Hematopoietic multipotent progenitor cell treated with erythropoietin and hydrocortisone succinate and interleukin-3 and kit ligand, for 4 days (in vitro differentiated cells): ENCODE measurements at regions not wholly inside any gene's neighbourhood (a gene's known extent, or its start where the extent isn't known, plus 50 kb on each side); places are given as distances from the start of the nearest gene placed in this dataset.
"Not testable (repeated sequence)": the region's sequence is repeated elsewhere in the genome, so short reads cannot be mapped to it uniquely, and the experiment has no call there.

Experiments used
- DNase-seq: peaks from one replicate; pipeline ENCODE4 v3.0.0-alpha.2; 2015

DNA sequence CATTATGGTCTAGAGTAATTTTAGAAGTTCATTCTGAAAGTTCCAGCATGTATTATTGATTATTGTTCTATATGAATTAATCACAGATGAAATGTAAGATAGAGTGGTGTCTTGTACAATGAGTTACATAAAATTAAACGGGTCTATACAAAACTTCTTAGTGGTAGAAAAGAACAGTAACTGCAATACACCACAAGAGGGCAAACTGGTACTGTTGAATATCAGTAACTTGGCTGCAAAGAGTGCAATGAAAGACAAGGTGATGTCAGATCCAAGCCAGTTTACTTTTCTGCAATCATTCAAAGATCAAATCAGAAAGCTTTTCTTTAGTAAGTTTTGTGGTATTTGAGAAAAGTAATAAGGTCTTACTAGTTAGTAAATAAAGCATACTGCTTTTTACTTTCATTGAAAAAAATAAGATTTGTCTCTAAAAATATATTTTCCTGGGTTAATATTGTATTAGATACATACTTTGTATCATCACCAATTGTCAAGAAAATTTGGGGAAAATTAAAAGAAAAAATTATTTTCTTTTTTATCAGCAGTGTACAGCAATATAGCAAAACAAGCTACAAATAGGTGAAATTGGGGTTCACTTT, 66.4 kb upstream of the BTG3 start:
- peak; percentile 86 for DNase-seq

DNA sequence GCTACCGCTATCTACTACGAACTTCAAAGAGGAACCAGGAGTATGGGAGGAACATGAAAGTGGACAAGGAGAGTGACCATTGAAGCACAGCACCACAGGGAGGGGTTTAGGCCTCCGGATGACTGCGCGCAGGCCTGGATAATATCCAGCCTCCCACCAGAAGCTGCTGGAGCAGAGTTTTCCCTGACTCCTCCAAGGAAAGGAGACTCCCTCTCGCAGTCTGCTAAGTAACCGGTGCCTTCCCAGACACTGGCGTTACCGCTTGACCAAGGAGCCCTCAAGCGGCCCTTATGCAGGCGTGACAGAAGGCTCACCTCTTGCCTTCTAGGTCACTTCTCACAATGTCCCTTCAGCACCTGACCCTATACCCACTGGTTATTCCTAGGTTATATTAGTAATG, 64.2 kb upstream of the BTG3 start:
- DNase-seq = not testable (repeated sequence)

DNA sequence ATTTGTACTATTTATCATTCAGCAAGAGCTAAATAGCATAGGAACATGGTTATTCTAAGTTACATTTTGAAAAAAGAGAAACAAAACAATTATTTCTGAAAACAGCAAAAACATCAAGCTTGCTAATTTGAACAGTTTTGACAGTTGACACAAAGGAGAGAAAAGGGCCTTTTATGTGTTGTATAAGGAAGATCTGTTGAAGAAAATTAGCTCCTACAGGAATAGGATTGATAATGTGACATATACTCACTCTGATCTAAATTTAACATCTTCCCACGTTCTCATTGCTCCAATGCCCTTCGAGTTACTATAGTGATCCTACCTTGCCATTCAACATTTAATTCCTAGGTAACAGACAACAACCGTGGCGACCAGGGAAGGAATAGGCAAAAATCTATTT, 61.4 kb upstream of the BTG3 start:
- DNase-seq = no peak

GRCh38 chr21:17673261-17674020, 60.7 kb upstream of the BTG3 start:
- no peak for DNase-seq

GRCh38 chr21:17671733-17672132, 59.0 kb upstream of the BTG3 start:
- DNase-seq = no peak

DNA sequence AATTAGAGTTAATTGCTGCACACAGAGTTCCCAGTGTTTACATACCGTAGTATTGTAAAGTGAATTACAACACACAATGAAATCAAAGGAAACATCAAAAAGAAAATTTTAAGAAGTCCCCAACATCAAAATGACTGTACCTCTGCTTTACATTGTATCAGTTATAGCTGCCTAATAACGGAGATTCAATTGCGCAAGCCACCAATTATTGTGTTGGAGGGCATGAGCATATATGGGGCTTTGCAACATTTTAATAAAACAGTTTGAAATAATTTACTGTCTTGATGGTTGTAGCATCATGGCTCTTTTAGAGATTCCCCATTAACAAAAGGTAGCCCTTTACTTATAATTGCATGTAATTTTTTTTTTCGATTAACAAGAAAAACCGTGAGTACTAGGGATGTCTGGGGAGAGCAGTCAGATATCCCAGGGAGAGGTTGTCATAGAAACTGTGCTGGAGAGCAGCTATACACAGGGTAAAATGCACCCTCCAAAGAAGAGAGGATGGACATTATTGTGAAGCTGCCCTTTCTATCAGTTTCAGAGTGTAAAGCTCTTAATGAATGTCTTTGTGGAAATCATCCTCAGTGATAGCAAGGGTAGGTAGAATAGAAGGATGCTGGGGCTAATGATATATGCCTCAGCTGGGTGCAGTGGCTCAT, 55.9 kb upstream of the BTG3 start:
- no peak for DNase-seq

DNA sequence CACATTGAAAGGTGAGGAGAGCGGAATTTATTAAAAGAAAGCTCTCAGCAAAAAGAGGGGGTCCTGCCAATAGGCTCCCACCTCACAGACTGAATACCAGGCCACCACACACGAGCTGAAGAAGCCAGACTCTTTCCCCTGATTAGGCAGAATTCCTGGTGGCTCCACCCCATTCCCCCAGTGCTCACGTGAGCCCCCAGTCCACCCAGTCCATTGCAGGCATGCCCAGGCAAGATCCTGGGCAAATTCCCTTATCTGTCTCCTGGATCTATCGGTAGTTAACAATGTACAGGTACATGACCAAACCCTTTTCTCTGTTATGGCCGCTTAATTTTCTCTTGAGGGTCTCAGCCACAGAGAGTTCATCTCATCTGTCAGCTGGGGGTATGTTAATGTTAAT, 54.6 kb upstream of the BTG3 start:
- DNase-seq = no peak
